ENCODE measurements at regions not wholly inside any gene's neighbourhood (a gene's known extent, or its start where the extent isn't known, plus 50 kb on each side); places are given as distances from the start of the nearest gene placed in this dataset.

DNA sequence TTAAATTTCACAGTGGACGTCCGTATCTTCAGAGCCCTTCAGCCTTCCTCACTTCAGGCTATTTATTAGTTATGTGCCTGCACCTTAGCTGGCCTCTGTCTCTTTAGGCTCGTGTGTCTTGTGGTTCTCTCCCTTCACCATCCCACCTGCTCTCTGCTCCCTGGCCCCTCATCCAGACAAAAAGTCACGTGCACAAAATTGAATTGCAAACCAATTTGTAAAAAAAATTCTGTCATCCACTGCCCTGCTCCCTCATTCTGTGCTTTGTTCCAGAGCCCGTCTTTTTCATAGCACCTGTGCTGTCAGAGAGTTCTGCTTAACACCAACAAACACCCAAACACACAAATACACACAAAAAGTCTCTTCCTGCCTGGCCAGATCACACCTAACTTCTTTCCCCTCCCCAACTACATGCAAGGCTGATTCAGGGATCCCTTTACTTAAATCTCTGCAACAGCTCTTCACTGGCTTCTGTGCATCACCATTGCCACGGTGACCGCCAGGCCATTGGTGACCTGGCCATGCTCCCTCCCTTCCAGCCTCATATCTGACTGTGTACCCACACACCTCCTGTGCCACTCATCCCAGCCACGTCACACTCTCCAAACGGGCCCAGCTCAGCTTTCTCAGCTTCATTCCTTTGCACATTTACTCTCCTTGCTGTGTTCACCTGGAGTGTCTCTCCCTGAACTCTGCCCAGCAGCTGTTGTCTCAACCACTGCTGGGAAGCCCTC lies 205.7 kb downstream of the TTC8 start:
- H4K5ac ChIP-seq (ENCODE audit: insufficient read length, low read depth, low read length) = no peak overlapping the region
- no peaks in the 10 kb centered on the region for H4K20me1 ChIP-seq (replicated peaks in 1 of 2; ENCODE audit: control insufficient read depth in 1 of 2, insufficient read depth in 2 of 2, low read length in 2 of 2)
- no peak overlapping the region for H4K8ac ChIP-seq (ENCODE audit: extremely low read depth, insufficient read depth, low read length)
- no peak overlapping the region for H2BK20ac ChIP-seq (ENCODE audit: low read length)
- no peak overlapping the region for H3K4me3 ChIP-seq (ENCODE audit: extremely low read depth in 1 of 4, insufficient read depth in 2 of 4, low read depth in 3 of 4, low read length in 4 of 4)
- H2AFZ ChIP-seq (ENCODE audit: low read length) = no peak overlapping the region
- no peaks in the 10 kb centered on the region for H3K79me1 ChIP-seq (ENCODE audit: low read depth, low read length)
- no peak overlapping the region for H3K14ac ChIP-seq (ENCODE audit: insufficient read length)
- peaks cover 12% of the 10 kb centered on the region; the same call in 1 of the 2 replicates for H3K23me2 ChIP-seq (ENCODE audit: low read depth, low read length)
- no peak overlapping the region for H2AK5ac ChIP-seq (ENCODE audit: low read depth, low read length)
- DNase-seq (ENCODE audit: low read depth in 1 of 2, low spot score in 2 of 2) (no peak), FAIRE-seq (no peak)
- TF ChIP-seq CBX8 (IDR thresholded peaks at IDR 0.05; ENCODE audit: borderline replicate concordance, low read depth, low read length) = no peak
- no peak for TF ChIP-seq JUN (IDR thresholded peaks at IDR 0.05; ENCODE audit: low read depth, low read length)
- no peak for TF ChIP-seq JUND (IDR thresholded peaks at IDR 0.05; ENCODE audit: low read length)
- TF ChIP-seq CBX5 (IDR thresholded peaks at IDR 0.05; ENCODE audit: low read depth, low read length) = no peak
- no peak for TF ChIP-seq GTF2F1 (IDR thresholded peaks at IDR 0.05; ENCODE audit: borderline replicate concordance, low read depth, low read length)
- TF ChIP-seq RFX5 (IDR thresholded peaks at IDR 0.05; ENCODE audit: borderline replicate concordance, low read depth, low read length) = no peak
- TF ChIP-seq BRCA1 (IDR thresholded peaks at IDR 0.05; ENCODE audit: low read depth, low read length) = no peak
- no peak for TF ChIP-seq MAFK (IDR thresholded peaks at IDR 0.05; ENCODE audit: low read depth, low read length)
- TF ChIP-seq NRF1 (IDR thresholded peaks at IDR 0.05; ENCODE audit: low read depth, low read length) = no peak
- TF ChIP-seq SRF (IDR thresholded peaks at IDR 0.05; ENCODE audit: low read depth, low read length) = no peak
- TF ChIP-seq, protein P1, sequence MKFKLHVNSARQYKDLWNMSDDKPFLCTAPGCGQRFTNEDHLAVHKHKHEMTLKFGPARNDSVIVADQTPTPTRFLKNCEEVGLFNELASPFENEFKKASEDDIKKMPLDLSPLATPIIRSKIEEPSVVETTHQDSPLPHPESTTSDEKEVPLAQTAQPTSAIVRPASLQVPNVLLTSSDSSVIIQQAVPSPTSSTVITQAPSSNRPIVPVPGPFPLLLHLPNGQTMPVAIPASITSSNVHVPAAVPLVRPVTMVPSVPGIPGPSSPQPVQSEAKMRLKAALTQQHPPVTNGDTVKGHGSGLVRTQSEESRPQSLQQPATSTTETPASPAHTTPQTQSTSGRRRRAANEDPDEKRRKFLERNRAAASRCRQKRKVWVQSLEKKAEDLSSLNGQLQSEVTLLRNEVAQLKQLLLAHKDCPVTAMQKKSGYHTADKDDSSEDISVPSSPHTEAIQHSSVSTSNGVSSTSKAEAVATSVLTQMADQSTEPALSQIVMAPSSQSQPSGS (IDR thresholded peaks at IDR 0.05; ENCODE audit: low read length) = no peak
- no peak for TF ChIP-seq CREB1 (IDR thresholded peaks at IDR 0.05)
- no peak for TF ChIP-seq POLR2A (IDR thresholded peaks at IDR 0.05; ENCODE audit: control extremely low read depth in 1 of 2, low read depth in 2 of 2, low read length in 2 of 2)
- H3K27me3 ChIP-seq (replicated peaks in 1 of 4; ENCODE audit: control insufficient read depth in 3 of 4, extremely low read depth in 1 of 4, insufficient read depth in 3 of 4, low read length in 3 of 4) = peaks cover 7 to 37% (median 29%) of the 10 kb centered on the region in 4 experiments
- H3K36me3 ChIP-seq (ENCODE audit: control insufficient read depth in 2 of 4, insufficient read depth in 4 of 4, low read length in 3 of 4) = no peaks in the 10 kb centered on the region
- no peaks in the 10 kb centered on the region for H3K4me1 ChIP-seq (replicated peaks in 1 of 4; ENCODE audit: control insufficient read depth in 3 of 4, insufficient read depth in 4 of 4, low read length in 3 of 4)
- no peak overlapping the region; the same call in 1 of the 2 replicates for H3K18ac ChIP-seq (ENCODE audit: extremely low read depth, low read length)
- no peak overlapping the region for H3K9ac ChIP-seq (replicated peaks in 1 of 4; ENCODE audit: extremely low read depth in 1 of 4, low read depth in 3 of 4, low read length in 3 of 4)
- ChIA-PET CTCF (ENCODE audit: partially characterized antibody) (interaction anchor here (0.7 kb wide), 1 partner anchor 508 kb away, joined by 3 read pairs; no protein-coding TSS in a partner anchor), POLR2A (ENCODE audit: partially characterized antibody) (no interaction called here)
- no peak overlapping the region for H3K56ac ChIP-seq (replicated peaks; ENCODE audit: insufficient read length, low read depth, low read length)
- H3K27ac ChIP-seq (ENCODE audit: low read depth, low read length) = no peak overlapping the region
- no peaks in the 10 kb centered on the region for H3K79me2 ChIP-seq (ENCODE audit: control insufficient read depth in 1 of 2, insufficient read depth in 2 of 2, low read length in 2 of 2)
- H4K91ac ChIP-seq (replicated peaks; ENCODE audit: insufficient read length, low read length) = no peak overlapping the region
- WGBS, 2 experiments (ENCODE audit: extremely low coverage in 1 of 2, insufficient coverage in 1 of 2, insufficient read length in 1 of 2, insufficient replicate concordance in 2 of 2, low coverage in 1 of 2, low lambda C conversion rate in 2 of 2, missing lambda C conversion rate in 1 of 2) = 85% methylated on average over 9 of the region's 9 CpGs; no CpG with 5 or more reads in 1 of the 2 experiments
- no peak overlapping the region for H3K4ac ChIP-seq (replicated peaks; ENCODE audit: insufficient read length, low read depth, low read length)
- H2BK5ac ChIP-seq (ENCODE audit: low read depth, low read length) = no peak overlapping the region
- H2BK15ac ChIP-seq (ENCODE audit: low read length) = no peak overlapping the region
- H2BK120ac ChIP-seq (replicated peaks; ENCODE audit: low read depth, low read length) = no peak overlapping the region
- H3K4me2 ChIP-seq (ENCODE audit: insufficient read depth in 1 of 2, low read depth in 2 of 2, low read length in 2 of 2) = no peak overlapping the region
- H3K9me3 ChIP-seq (ENCODE audit: insufficient read depth in 2 of 2, low read depth in 1 of 2, low read length in 1 of 2) = no peaks in the 10 kb centered on the region
- H2BK12ac ChIP-seq (ENCODE audit: low read depth, low read length) = no peak overlapping the region
- H3K23ac ChIP-seq (ENCODE audit: insufficient read length) = no peak overlapping the region

Data from H1 (cell line).